Stimulated activated CD4-positive, alpha-beta T cell treated with anti-CD3 and anti-CD28 coated beads, Interleukin-4, amount 100 ng/mL, for 1 hour (primary cell): ENCODE measurements at regions not wholly inside any gene's neighbourhood (a gene's known extent, or its start where the extent isn't known, plus 50 kb on each side); places are given as distances from the start of the nearest gene placed in this dataset.
"Not testable (repeated sequence)": the region's sequence is repeated elsewhere in the genome, so short reads cannot be mapped to it uniquely, and the experiment has no call there.

ENCODE experiments used
- DNase-seq: peaks from one replicate; pipeline ENCODE4 v3.0.0-alpha.2; 2020

DNA sequence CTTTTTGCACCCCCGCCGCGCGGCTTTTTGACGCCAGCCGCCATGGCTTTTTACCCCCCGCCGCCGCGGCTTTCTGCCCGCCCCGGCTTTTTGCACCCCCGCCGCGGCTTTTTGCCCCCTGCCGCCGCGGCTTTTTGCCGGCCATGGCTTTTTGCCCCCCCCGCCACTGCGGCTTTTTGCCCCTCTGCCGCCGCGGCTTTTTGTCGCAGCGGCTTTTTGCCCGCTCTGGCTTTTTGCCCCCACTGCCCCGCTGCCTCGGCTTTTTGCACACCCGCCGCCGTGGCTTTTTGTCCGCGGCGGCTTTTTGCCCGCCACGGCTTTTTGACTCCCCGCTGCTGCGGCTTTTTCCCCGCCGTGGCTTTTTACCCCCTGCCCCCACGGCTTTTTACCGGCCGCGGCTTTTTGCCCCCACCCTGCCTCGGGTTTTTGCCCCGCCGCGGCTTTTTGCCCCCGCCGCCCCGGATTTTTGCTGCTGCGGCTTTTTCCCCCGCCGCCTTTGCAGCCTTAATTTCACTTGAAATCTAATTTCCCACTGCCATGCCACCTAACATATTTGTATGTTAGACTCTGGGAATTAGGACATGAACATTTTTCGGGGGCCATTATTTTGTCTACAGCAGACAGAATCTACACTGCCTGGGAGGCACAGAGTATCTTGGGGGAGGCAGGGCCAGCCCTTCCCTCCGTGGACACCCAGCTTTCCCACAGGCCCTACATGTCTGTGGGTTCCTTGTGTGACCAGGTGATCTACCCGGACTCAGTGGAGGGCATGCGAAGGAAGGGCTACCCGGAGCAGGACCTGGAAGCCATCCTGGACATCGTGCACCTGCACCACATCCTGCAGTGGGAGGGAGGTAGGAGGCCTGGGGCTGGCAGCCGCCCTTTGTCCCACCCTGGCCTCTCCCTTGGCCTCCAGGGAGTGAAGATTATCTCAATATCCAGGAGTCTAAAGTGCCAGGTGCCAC is 3031.0 kb upstream of the TEKT4 start:
- DNase-seq, result no peak

- not testable (repeated sequence) for DNase-seq
Observed at GRCh38 chr2:91842264-91842663, 3029.0 kb upstream of the TEKT4 start.

GRCh38 chr2:91842913-91843312 is 3028.3 kb upstream of the TEKT4 start:
- DNase-seq, result not testable (repeated sequence)

DNA sequence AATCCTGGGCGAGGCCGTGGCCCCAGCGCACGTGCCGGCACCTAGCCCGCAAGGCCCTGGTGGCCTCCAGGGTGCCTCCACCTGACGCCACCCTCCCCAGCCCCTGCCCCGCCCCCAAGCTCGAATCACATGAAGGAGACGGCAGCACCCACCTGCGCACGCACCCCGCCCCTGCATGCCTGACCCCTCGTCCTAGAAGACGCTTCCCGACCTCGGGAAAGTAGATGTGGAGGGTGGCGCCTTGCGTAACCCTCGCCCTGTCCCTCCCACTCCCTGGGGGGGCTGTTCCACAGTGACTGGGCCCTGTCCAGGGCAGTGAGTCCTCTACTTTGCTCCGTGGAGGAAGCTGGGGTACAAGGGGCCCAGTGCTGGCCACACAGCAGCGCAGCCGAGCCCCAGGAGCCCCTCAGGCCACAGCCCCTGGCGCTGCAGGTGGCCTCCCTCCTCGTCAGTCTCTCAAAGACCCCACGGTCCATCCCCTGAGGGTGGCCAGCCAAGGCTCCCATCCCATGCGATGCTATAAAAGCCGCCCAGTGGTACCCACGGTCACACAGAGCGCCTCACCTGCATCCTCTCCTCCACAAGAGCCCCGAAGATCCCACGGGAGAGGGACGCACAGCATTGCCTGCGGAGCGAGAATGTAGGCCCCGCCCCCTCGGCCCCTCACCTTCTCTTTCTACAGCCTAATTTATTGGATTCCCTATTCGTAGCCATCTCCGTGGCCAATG is 3027.3 kb upstream of the TEKT4 start:
- not testable (repeated sequence) for DNase-seq

DNA sequence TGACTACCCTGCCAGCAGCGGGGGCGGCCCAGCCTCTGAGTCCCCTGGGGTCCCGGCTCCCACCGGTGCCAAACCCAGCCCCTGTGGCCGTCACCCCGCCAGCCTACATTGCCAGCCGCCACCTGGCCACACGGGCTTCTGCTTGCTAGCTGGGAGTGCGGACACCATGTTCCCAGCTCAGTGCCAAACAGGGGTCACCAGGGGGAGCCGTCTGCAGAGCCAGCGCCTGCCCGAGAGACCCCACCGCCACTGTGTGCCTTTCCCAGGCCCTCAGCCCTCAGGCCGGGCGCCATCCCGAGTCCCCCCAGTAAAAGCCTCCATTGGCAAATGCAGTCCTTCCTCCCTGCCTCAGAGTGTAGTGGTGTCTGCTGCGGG is 3026.8 kb upstream of the TEKT4 start:
- DNase-seq, result not testable (repeated sequence)

DNA sequence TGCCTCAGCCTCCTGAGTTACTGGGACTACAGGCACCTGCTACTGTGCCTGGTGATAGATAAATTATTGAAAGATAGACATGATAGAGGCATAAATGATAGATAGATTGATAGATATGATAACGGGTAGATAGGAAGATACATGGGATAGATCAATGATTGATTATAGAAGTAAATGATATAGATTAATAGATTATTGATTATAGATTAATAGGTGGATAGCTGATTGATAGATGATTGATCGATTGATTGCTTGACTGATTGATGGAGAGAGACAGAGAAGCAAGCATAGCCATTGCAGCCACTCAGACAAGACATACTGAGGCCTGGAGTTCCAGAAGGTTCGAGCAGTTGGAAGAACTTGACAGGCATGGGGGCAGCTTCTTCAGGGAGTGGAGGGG is 3024.8 kb upstream of the TEKT4 start:
- DNase-seq, result not testable (repeated sequence)

GRCh38 chr2:91851689-91852420 is 3019.4 kb upstream of the TEKT4 start:
- DNase-seq, result not testable (repeated sequence)

GRCh38 chr2:91856971-91857370 is 3014.3 kb upstream of the TEKT4 start:
- not testable (repeated sequence) for DNase-seq

- DNase-seq, result not testable (repeated sequence)
Observed at GRCh38 chr2:91857711-91858110, 3013.5 kb upstream of the TEKT4 start.

- not testable (repeated sequence) for DNase-seq
Observed at GRCh38 chr2:91871716-91872115, 2999.5 kb upstream of the TEKT4 start.

DNA sequence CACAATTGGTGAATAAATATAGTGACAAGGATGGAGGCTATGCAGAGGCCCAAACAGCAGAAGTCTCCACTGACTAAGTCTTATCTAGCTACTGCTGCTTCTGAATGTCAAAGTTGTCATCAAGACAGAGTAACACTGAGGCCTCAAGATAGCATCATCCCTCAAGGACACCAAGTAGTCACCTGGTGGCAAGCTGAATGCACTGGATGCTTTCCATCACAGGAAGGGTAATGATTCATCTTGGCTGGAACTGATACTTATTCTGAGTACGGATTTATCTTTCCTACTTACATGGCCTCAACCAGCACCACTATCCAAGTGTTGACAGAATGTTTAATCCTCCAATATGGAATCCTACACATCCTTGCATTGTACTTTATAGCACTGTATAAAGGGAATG is 2997.8 kb upstream of the TEKT4 start:
- DNase-seq, result not testable (repeated sequence)

GRCh38 chr2:91877658-91878210 is 2993.5 kb upstream of the TEKT4 start:
- DNase-seq, result not testable (repeated sequence)

- DNase-seq, result not testable (repeated sequence)
Observed at GRCh38 chr2:91895091-91895490, 2976.1 kb upstream of the TEKT4 start.

DNA sequence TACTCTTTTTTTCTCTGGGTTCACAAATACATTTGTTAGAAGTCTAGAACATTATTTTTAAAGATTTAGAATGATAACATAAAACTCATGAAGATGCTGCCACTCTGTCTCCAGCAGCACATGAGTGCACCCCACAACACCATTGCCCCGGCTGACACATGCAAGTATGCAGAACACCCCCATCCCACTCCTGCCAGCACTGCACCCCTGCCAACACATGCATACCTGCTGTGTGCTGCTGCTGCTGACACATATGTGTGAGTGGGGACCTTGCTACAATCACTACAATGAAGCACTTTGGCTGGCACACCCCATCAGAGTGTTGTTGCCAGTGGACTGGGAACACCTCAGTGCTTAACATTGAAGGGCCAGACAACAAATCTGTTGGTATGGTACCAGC is 2953.6 kb upstream of the TEKT4 start:
- not testable (repeated sequence) for DNase-seq
